ENCODE measurements at regions not wholly inside any gene's neighbourhood (a gene's known extent, or its start where the extent isn't known, plus 50 kb on each side); places are given as distances from the start of the nearest gene placed in this dataset.

- no peaks in the 10 kb centered on the region for H3K27me3 ChIP-seq (ENCODE audit: control insufficient read depth, insufficient read depth, low read length)
- no peak overlapping the region for H3K4me3 ChIP-seq (ENCODE audit: low read depth, low read length)
- CTCF ChIA-PET: no interaction called here
- DNase-seq (ENCODE audit: low read depth, low spot score): no peak
- peaks cover 3% of the 10 kb centered on the region for H3K9me3 ChIP-seq (ENCODE audit: control insufficient read depth, insufficient read depth, low read length)
- TF ChIP-seq CTCF (IDR thresholded peaks at IDR 0.05; ENCODE audit: low read depth, low read length): no peak
- POLR2A ChIA-PET: no interaction called here
- no peak overlapping the region for H3K27ac ChIP-seq (ENCODE audit: low read depth, low read length)
Observed at GRCh38 chr6:94349227-94349626, 929.9 kb upstream of the EPHA7 start.

DNA sequence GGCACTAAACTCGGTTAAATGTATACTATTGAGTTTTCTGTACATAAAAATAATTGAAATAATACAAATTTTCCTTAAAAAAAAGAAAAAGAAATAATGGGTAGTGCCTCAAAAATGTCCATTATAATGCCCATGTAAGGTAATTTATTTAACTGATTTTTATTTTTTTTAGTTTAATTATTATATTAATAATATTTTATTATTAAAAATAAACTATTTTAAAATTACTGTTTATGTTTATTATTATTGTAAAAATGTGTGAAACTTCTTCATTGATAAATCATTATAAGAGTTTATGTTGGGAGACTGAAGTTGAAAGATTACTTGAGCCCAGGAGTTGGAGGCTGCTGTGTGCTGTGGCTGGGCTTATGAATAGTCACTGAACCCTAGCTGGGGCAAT lies 925.5 kb upstream of the EPHA7 start:
- no peak for TF ChIP-seq CTCF (IDR thresholded peaks at IDR 0.05; ENCODE audit: low read depth, low read length)
- CTCF ChIA-PET: no interaction called here
- no peak overlapping the region for H3K4me3 ChIP-seq (ENCODE audit: low read depth, low read length)

DNA sequence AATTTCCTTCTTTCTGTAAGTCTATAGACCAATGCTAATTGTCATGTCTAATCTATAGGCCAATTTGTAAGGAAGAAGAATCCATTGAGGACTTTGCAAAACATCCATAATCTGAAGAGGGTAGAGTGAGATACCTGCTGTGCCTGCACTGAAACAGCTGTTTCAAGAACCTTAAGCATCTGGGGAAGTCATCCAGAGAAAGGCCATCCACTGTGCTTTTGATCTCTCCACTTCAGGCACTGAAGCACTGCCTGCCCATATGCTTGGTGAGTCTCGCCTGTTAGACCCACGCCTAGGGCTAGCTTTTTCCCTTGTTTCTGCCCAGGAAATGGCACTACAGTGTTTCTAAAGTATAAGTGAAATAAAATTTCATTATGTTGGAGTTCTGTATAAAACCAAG lies 921.8 kb upstream of the EPHA7 start:
- no peak for TF ChIP-seq CTCF (IDR thresholded peaks at IDR 0.05; ENCODE audit: low read depth, low read length)
- CTCF ChIA-PET: no interaction called here
- POLR2A ChIA-PET: no interaction called here

More for the DNA sequence above, 925.5 kb upstream of the EPHA7 start:
- H3K27ac ChIP-seq (ENCODE audit: low read depth, low read length): no peak overlapping the region
- peaks cover 13% of the 10 kb centered on the region for H3K9me3 ChIP-seq (ENCODE audit: control insufficient read depth, insufficient read depth, low read length)
- POLR2A ChIA-PET: no interaction called here
- no peak for DNase-seq (ENCODE audit: low read depth, low spot score)
- H3K27me3 ChIP-seq (ENCODE audit: control insufficient read depth, insufficient read depth, low read length): no peaks in the 10 kb centered on the region

GRCh38 chr6:94323853-94324252 lies 904.5 kb upstream of the EPHA7 start:
- no peak for DNase-seq (ENCODE audit: low read depth, low spot score)
- H3K27ac ChIP-seq (ENCODE audit: low read depth, low read length): no peak overlapping the region
- H3K27me3 ChIP-seq (ENCODE audit: control insufficient read depth, insufficient read depth, low read length): no peaks in the 10 kb centered on the region
- H3K9me3 ChIP-seq (ENCODE audit: control insufficient read depth, insufficient read depth, low read length): peaks cover 12% of the 10 kb centered on the region; the same call in 1 of the 2 replicates
- no peak overlapping the region for H3K4me3 ChIP-seq (ENCODE audit: low read depth, low read length)
- ChIA-PET CTCF (no interaction called here), POLR2A (no interaction called here)
- TF ChIP-seq CTCF (IDR thresholded peaks at IDR 0.05; ENCODE audit: low read depth, low read length): no peak

More for the DNA sequence above, 921.8 kb upstream of the EPHA7 start:
- Histone ChIP-seq H3K27me3 (ENCODE audit: control insufficient read depth, insufficient read depth, low read length) (no peaks in the 10 kb centered on the region), H3K4me3 (ENCODE audit: low read depth, low read length) (no peak overlapping the region), H3K9me3 (ENCODE audit: control insufficient read depth, insufficient read depth, low read length) (peaks cover 13% of the 10 kb centered on the region), H3K27ac (ENCODE audit: low read depth, low read length) (no peak overlapping the region)
- no peak for DNase-seq (ENCODE audit: low read depth, low spot score)

DNA sequence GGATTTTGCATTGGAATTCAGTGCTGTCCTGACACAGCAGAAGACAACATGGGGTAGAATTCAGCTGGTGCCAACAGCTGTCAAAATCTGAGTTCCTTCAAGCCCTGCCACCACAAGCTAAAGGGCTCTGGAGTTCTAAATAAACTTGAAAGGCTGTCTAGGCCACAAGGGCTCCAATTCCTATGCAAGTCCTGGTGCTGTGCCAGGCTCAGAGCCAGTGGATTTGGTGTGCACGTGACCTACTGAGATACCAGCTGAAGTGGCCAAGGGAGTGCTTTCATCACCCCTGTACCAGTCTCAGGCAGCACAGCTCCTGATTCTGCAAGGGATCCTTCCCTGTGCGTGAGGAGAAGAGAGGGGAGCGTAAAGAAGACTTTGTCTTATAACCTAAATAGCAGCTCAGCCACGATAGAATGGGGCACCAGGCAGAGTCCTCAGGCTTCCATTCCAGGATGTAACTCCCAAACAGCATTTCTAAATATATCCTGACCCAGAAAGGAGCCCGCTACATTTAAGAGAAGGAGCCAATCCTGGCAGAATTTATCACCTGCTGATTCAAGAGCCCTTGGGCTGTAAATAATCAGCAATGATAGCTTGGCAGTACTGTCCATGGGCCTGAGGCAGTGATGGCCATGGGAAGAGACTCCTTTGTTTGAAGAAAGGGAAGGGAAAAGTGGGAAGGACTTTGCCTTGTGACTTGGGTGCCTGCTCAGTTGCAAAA lies 881.2 kb upstream of the EPHA7 start:
- Histone ChIP-seq H3K27me3 (ENCODE audit: control insufficient read depth, insufficient read depth, low read length) (no peaks in the 10 kb centered on the region), H3K4me3 (ENCODE audit: low read depth, low read length) (no peak overlapping the region), H3K9me3 (ENCODE audit: control insufficient read depth, insufficient read depth, low read length) (peaks cover 10% of the 10 kb centered on the region; the same call in 1 of the 2 replicates), H3K27ac (ENCODE audit: low read depth, low read length) (no peak overlapping the region)
- ChIA-PET CTCF (no interaction called here), POLR2A (no interaction called here)
- no peak for DNase-seq (ENCODE audit: low read depth, low spot score)
- TF ChIP-seq CTCF (IDR thresholded peaks at IDR 0.05; ENCODE audit: low read depth, low read length): no peak
